ENCODE measurements at regions not wholly inside any gene's neighbourhood (a gene's known extent, or its start where the extent isn't known, plus 50 kb on each side); places are given as distances from the start of the nearest gene placed in this dataset.

DNA sequence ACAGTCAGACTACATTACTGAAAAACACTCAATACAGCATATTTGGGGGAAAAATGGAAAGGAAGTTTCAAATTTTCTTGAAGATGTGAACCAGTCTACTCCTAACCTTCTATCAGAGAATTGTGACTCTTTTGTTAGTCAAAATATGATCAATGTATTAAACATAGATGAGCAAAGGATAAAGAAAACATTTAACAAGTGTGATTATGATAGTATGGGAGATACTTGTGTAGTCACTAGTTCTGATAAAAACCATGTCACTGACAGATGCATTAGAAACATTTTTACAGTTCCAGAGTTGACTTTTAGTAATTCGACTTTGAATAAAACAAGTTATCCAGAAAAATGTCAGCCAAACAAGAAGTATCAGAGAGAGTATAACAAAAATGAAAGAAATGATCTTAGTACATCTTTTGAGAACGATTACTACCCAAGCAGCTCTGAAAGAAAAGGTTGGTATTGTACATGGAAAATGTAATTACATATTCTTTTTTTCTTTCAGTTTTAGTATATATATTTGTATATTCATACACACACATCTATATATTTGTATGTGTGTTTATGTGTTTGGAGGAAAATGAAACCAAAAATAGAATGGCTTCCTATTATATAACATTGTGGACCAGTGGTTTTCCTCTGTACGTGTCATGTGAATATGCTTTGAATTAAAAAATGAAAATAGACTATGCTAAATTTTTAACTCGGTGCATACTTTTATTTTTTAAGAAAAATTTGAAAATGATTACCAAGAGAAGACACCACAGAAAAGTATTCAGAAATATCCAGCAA is 63.3 kb upstream of the ABCD2 start:
- no peak overlapping the region for H2AK5ac ChIP-seq (ENCODE audit: low read depth, low read length)
- H3K4me3 ChIP-seq (ENCODE audit: insufficient read depth, low read depth, low read length): no peak overlapping the region
- WGBS, 2 experiments (ENCODE audit: extremely low coverage in 2 of 2, insufficient read length in 1 of 2): no CpG with 5 or more reads among the region's 4 CpGs
- H3K56ac ChIP-seq (ENCODE audit: extremely low read depth, insufficient read depth, low read length): no peak overlapping the region
- no peaks in the 10 kb centered on the region for H3K4me1 ChIP-seq (ENCODE audit: control insufficient read depth, insufficient read depth, low read length)
- BruUV-seq (replicated peaks): no TSS peak
- H4K20me1 ChIP-seq (ENCODE audit: insufficient read depth, low read length): no peaks in the 10 kb centered on the region
- no peak overlapping the region for H2BK15ac ChIP-seq (ENCODE audit: low read depth, low read length)
- no peak overlapping the region for H3K23ac ChIP-seq (ENCODE audit: low read depth, low read length)
- TF ChIP-seq RCOR1 (IDR thresholded peaks at IDR 0.05; ENCODE audit: insufficient replicate concordance, low read length) (no peak), RFX5 (IDR thresholded peaks at IDR 0.05; ENCODE audit: low read depth, low read length) (no peak), BHLHE40 (IDR thresholded peaks at IDR 0.05; ENCODE audit: low read depth, low read length) (no peak), NFE2L2 (IDR thresholded peaks at IDR 0.05; ENCODE audit: low read depth, low read length) (no peak), MXI1 (IDR thresholded peaks at IDR 0.05; ENCODE audit: borderline replicate concordance, low read depth, low read length) (no peak), FOS (IDR thresholded peaks at IDR 0.05; ENCODE audit: low read depth, low read length) (no peak), MAFK (IDR thresholded peaks at IDR 0.05; ENCODE audit: low read depth, low read length) (no peak), MAZ (IDR thresholded peaks at IDR 0.05; ENCODE audit: borderline replicate concordance, low read depth, low read length) (no peak), CHD1 (IDR thresholded peaks at IDR 0.05; ENCODE audit: low read depth, low read length) (no peak), POLR2A (IDR thresholded peaks at IDR 0.05; ENCODE audit: low read depth, low read length) (no peak)
- TF ChIP-seq, protein P1, sequence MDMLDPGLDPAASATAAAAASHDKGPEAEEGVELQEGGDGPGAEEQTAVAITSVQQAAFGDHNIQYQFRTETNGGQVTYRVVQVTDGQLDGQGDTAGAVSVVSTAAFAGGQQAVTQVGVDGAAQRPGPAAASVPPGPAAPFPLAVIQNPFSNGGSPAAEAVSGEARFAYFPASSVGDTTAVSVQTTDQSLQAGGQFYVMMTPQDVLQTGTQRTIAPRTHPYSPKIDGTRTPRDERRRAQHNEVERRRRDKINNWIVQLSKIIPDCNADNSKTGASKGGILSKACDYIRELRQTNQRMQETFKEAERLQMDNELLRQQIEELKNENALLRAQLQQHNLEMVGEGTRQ (IDR thresholded peaks at IDR 0.05; ENCODE audit: low read depth, low read length): no peak
- TF ChIP-seq, protein P2, sequence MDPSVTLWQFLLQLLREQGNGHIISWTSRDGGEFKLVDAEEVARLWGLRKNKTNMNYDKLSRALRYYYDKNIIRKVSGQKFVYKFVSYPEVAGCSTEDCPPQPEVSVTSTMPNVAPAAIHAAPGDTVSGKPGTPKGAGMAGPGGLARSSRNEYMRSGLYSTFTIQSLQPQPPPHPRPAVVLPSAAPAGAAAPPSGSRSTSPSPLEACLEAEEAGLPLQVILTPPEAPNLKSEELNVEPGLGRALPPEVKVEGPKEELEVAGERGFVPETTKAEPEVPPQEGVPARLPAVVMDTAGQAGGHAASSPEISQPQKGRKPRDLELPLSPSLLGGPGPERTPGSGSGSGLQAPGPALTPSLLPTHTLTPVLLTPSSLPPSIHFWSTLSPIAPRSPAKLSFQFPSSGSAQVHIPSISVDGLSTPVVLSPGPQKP (IDR thresholded peaks at IDR 0.05; ENCODE audit: borderline replicate concordance, low read depth, low read length): no peak
- TF ChIP-seq, protein P3, sequence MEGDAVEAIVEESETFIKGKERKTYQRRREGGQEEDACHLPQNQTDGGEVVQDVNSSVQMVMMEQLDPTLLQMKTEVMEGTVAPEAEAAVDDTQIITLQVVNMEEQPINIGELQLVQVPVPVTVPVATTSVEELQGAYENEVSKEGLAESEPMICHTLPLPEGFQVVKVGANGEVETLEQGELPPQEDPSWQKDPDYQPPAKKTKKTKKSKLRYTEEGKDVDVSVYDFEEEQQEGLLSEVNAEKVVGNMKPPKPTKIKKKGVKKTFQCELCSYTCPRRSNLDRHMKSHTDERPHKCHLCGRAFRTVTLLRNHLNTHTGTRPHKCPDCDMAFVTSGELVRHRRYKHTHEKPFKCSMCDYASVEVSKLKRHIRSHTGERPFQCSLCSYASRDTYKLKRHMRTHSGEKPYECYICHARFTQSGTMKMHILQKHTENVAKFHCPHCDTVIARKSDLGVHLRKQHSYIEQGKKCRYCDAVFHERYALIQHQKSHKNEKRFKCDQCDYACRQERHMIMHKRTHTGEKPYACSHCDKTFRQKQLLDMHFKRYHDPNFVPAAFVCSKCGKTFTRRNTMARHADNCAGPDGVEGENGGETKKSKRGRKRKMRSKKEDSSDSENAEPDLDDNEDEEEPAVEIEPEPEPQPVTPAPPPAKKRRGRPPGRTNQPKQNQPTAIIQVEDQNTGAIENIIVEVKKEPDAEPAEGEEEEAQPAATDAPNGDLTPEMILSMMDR (conservative IDR thresholded peaks at IDR 0.05; ENCODE audit: low read depth, low read length): no peak
- no peaks in the 10 kb centered on the region for H3K27me3 ChIP-seq (ENCODE audit: control insufficient read depth, insufficient read depth, low read length)
- no peak overlapping the region for H3K18ac ChIP-seq (ENCODE audit: low read depth, low read length)
- no peak overlapping the region for H2BK20ac ChIP-seq (ENCODE audit: low read depth, low read length)
- H4K5ac ChIP-seq (ENCODE audit: low read depth, low read length): no peak overlapping the region
- no peak overlapping the region for H2BK120ac ChIP-seq (ENCODE audit: low read depth, low read length)
- no peak overlapping the region for H3K27ac ChIP-seq (ENCODE audit: insufficient read depth, low read length)
- ChIA-PET CTCF (no interaction called here), POLR2A (ENCODE audit: unreplicated experiment) (no interaction called here)
- no peaks in the 10 kb centered on the region for H3K79me1 ChIP-seq (ENCODE audit: low read depth in 1 of 2, low read length in 2 of 2)
- no peak overlapping the region for H2AK9ac ChIP-seq (replicated peaks; ENCODE audit: low read depth, low read length, poor library complexity)
- in situ Hi-C loops (cut with MboI; ENCODE audit: low sequenced_read_pairs): no loop called here
- no peak overlapping the region for H3K4me2 ChIP-seq (ENCODE audit: low read depth, low read length)
- no peak overlapping the region for H4K91ac ChIP-seq (ENCODE audit: insufficient read depth, low read depth, low read length)
- H3K9ac ChIP-seq (ENCODE audit: low read depth, low read length): no peak overlapping the region
- H3K14ac ChIP-seq (replicated peaks; ENCODE audit: low read depth, low read length): no peak overlapping the region
- no peak for ATAC-seq (ENCODE audit: low read depth)
- no peak overlapping the region for H2AFZ ChIP-seq (replicated peaks; ENCODE audit: low read length, poor library complexity)
- intact Hi-C loops (cut with micrococcal nuclease): no loop called here
- no peaks in the 10 kb centered on the region for H3K9me3 ChIP-seq (ENCODE audit: control insufficient read depth, insufficient read depth, low read length)
- H3K36me3 ChIP-seq (ENCODE audit: control insufficient read depth, insufficient read depth, low read length): no peaks in the 10 kb centered on the region
- dilution Hi-C loops (cut with HindIII; ENCODE audit: low sequenced_read_pairs, unreplicated experiment): no loop called here
- H4K8ac ChIP-seq (ENCODE audit: low read depth in 2 of 2, low read length in 2 of 2): no peak overlapping the region
- H3K4ac ChIP-seq (ENCODE audit: low read depth, low read length): no peak overlapping the region
- H3K9me1 ChIP-seq (ENCODE audit: insufficient read depth, low read length): no peaks in the 10 kb centered on the region
- no peak for DNase-seq
- no peak overlapping the region for H2BK5ac ChIP-seq (ENCODE audit: low read depth, low read length, poor library complexity, severe bottlenecking)

Measured in IMR-90 (cell line).